ENCODE measurements at regions not wholly inside any gene's neighbourhood (a gene's known extent, or its start where the extent isn't known, plus 50 kb on each side); places are given as distances from the start of the nearest gene placed in this dataset.

- TF ChIP-seq CTCF (IDR thresholded peaks at IDR 0.05 in 8 of 11, conservative IDR thresholded peaks at IDR 0.05 in 3 of 11) (no peak), POLR2AphosphoS5 (IDR thresholded peaks at IDR 0.05) (no peak), POLR2A (IDR thresholded peaks at IDR 0.05) (no peak)
Observed at GRCh38 chr7:32275216-32276009, 205.2 kb upstream of the PDE1C start.

Data from spleen (tissue), 7 donors.